Pulmonary artery endothelial cell (primary cell): ENCODE measurements at regions not wholly inside any gene's neighbourhood (a gene's known extent, or its start where the extent isn't known, plus 50 kb on each side); places are given as distances from the start of the nearest gene placed in this dataset.

Source experiments
- DNase-seq: peaks from one replicate; pipeline ENCODE4 v3.0.0-alpha.2; 2011; ENCODE audit warnings: low read depth, low spot score

- DNase-seq = no peak
Observed at GRCh38 chr12:92034083-92034482, 111.6 kb downstream of the BTG1 start.

- no peak for DNase-seq
Observed at GRCh38 chr12:92032965-92033364, 112.7 kb downstream of the BTG1 start.

DNA sequence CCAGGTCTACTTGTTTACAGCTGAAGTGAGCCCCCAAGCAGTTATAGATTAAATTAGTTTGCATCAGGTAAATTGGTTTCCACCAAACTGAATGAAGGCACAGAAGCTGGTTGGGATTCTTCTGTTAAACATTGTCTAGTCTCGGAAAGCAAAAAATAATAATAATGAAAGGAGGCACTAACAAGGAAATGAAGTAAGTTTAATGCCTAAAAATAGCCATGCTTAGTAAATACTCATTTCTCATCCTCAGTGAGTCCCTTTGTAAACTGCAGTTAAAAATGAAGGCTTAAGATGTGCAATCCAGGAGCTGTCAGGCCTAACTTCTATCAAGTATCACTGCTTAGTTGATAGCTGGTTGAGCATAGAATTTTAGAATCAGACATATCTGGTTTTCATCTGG, 113.5 kb downstream of the BTG1 start:
- no peak for DNase-seq

DNA sequence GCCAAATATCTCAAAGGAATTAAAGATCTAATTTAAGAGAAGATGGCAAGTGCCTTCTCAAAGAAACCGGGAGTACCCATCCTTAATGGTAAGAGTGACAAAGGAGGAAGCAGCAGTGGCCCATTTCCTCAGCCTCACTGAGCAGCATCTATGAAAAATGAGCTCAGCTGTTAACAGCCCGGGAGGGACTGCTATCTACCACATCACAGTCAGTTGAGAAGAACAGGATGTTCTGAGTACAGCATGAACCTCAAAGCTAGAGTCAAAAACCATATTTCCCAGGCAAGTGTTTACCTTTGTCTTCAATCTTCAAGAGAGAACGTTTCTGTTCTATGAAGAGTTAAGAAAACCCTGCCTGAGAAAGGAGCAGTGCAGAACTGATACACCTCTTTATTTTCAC, 115.0 kb downstream of the BTG1 start:
- DNase-seq = no peak

DNA sequence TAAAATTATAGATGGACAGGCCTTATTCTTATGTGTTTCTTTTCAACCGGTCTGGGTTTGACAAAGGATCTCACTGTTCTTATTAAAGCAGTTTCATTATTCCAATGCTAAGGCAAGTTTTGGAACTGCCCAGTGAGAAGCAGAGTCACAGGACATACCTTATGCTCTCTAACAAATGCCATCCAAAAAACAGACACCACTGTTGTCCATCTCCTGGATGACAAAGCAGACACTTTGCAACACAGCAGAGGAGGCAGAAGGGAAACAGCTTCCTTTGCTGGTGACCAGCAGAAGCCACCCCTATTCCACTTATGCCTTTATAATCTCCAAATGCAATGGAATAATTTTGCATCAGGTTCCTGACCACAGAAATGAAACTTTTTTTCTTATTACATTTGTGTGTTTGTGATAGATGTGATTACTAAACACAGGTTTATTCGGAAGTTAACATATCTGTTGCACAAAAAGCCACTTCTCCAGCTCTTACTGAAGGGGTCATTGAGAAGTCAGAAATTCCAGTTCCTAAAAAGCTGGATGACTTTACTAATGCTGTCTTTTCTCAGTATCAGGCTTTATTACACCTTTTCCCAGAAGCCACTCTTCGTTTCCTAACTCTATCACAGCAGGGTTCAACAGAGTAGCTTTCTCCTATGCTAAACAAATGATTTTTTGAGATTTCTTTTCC, 115.6 kb downstream of the BTG1 start:
- DNase-seq = no peak

DNA sequence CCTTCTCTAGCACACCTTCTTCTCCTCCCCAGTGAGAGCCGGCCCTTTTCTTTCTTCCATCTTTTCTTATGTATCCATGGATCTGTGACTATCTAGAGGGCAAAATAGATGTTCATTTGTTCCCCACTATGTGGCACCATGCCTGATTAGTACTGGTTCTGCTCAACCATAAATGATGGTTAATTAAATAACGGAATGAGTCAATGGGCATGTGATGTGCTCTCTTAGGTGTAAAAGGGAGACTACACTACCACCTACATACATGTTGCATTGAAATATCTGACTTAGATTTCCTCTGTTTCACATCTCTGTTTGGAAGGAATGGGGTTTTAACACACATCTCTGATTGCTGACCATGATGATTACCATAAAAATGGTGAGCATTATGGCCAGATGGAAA, 116.5 kb downstream of the BTG1 start:
- DNase-seq = no peak

- no peak for DNase-seq
Observed at GRCh38 chr12:92028441-92028709, 117.3 kb downstream of the BTG1 start.

DNA sequence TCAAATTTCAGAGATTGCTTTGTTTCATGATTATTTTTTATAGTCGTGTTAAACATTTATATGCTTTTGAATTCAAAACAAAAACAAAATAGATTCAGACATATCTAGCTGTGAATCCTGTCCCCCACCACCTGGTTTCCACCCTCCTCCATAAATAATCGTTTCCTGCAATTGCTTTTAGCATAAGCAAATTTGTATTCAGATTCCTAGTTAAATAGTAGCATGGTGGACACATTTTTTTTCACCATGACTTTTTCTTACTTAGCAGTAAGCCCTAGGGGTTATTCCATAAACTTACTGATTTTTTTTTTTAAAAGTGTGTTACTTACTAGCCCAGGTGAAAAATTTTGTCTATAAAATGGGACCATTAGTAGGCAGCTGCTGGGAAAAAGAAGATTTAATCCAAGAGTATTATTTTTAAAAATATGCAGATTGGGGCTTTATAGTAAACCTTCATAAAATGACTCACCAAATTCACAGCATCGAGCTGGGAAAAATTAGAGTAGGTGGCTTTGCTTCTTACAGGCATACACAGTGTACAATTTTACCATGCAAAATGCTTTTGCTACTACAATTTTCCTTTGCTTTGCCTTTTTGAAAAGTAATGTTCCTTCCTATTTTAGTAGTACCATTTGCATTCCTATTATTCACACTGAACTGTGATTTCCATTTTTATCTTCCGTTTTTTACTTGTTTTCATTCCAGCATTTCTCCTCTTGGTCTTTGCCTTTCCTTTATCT, 117.8 kb downstream of the BTG1 start:
- DNase-seq = no peak

DNA sequence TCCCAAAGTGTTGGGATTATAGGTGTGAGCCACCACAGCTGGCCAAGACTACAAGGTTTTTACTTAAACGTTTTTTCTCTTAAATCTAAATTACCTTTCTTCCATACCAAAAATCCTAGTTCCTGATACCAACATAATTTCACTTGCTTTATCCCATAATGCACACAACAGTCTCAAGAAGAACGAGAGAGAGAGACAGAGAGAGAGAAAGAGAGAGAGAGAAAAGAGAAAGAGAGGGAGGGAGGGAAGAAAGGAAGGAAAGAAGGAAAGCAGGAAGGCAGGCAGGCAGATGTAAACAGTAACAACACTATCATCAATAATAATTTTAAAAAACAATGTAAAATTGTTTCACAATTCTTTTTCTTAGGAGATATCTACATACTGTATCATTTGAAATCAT, 118.4 kb downstream of the BTG1 start:
- no peak for DNase-seq

- DNase-seq = no peak
Observed at GRCh38 chr12:92025462-92026207, 120.0 kb downstream of the BTG1 start.

DNA sequence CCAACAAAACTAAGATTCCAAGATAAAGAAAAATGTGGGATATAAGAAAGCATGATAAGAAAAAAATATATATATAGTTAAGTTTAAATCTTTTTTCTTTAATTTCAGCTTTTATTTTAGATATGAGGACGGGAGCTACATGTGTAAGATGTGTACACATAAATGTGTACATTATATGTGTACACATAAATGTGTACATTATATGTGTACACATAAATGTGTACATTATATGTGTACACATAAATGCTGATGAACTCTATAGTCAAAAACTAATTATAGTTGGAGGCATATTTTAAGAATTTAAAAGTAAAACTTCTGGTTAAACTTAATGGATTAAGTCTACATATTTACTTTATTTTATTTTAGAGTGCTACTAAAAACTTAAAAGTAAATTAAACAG, 123.6 kb downstream of the BTG1 start:
- DNase-seq = no peak

DNA sequence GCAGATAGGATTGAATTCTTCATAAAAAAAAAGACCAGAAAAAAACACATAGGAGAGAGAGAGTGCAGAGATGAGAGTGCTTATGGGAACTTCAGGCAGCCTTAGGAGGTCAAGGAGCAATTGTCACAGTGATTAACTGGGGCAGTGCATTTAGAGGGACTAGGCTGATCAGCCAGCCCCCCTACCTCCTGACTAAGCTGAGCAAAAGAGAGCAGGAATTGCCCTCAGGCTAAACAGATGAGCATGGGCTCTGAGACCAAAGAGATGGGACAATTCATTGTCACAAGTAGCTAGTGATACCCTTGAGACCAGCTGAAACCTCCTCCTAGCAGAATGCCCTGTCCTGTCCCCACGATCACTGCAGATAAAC, 124.0 kb downstream of the BTG1 start:
- no peak for DNase-seq

DNA sequence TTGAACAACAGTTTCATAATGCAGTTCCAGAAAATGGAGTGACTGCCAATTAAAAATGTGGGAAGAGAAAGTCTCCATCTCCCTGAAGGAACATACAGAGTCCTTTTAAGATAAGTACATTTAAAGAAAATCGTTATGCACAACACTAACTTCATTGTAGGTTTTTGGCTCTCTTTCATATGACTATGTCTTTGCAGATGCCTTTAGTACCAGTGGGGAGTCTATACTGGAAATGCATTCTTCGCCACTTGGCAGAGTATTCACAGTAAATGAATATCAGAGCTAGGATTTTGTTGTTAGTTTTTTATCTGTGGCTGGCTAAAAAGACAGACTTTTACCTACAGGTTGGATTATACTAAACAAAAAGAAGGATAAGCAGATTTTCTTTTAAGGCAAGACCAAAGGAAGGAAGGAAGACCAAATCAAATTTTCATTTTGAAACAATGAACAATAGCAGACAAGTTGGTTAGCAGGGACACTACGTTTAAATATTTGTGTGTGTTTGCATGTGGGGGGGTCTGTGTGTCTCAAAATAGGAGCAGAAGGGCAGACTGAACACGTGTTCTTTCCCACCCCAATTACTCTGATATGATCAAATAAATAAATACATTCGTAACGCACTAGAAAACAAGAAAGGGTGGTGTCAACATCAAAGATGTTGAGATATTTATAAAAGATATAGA, 124.5 kb downstream of the BTG1 start:
- DNase-seq = no peak

- no peak for DNase-seq
Observed at GRCh38 chr12:92019491-92020277, 126.0 kb downstream of the BTG1 start.

GRCh38 chr12:92012691-92013090, 133.0 kb downstream of the BTG1 start:
- DNase-seq = no peak

DNA sequence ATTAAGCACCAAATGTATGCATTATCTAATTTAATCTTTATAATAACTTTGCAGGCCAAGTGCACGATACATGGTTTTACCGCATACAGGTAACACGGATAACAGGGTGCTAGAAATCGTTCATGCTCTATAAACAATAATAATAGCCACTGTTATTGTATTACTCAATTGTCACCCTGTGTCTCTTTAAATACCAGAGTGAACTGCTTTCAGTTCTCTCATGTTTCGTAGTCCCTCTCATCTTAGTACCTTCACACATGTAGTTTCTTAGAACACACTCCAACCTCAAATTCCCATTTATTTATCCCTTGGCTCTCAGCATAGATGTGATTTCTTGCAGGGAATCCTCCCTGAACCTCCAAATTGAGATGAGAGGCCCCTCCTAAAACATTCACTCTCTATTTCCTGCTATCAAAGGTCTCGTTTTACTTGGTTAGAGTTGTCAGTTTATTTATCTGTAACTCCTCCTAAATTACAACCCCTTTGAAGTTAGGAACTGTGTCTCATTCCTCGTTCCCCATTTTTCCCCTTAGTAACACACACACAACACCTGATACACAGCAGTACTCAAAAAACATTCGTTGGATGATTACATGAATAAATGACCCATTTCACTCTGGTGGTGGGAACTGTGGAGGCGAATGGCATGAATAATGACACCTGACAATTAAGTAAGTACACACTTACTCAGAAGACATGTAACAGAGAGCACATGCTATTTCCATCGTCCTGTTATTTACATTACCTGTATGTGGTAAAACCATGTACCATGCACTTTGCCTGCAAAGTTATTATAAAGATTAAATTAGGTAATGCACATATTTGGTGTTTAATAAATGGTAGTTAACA, 134.6 kb downstream of the BTG1 start:
- DNase-seq = no peak

DNA sequence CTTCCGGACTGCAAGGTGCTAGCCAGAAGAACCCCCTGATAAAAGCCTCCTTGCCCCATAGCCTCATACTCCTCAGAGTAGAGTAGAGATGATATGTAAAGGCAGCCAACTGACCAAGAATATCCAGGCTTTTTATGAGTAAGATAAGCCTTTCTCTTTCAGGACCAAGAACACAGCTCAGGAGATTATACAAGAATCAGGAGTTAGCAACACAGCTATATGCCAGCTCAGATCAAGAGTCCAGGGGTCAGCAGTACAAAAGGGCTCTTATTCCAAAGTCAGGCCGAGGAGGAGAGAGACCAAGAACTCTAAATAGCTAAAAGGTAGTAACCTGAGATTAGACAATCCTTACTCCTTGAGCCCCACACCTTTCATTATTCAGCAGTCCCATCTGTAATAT, 135.3 kb downstream of the BTG1 start:
- DNase-seq = no peak

GRCh38 chr12:92008345-92008744, 137.3 kb downstream of the BTG1 start:
- DNase-seq = no peak

- no peak for DNase-seq
Observed at GRCh38 chr12:92007787-92008186, 137.9 kb downstream of the BTG1 start.

- DNase-seq = no peak
Observed at GRCh38 chr12:92003701-92004100, 141.9 kb downstream of the BTG1 start.
